ENCODE measurements at regions not wholly inside any gene's neighbourhood (a gene's known extent, or its start where the extent isn't known, plus 50 kb on each side); places are given as distances from the start of the nearest gene placed in this dataset.

GRCh38 chr16:88286301-88286923 lies 96.3 kb upstream of the ZNF469 start:
- TF ChIP-seq ZFP3 (CRISPR knock-in tag; IDR thresholded peaks at IDR 0.05) (no peak), ZFP30 (CRISPR knock-in tag; IDR thresholded peaks at IDR 0.05) (no peak), TSHZ2 (CRISPR knock-in tag; IDR thresholded peaks at IDR 0.05) (no peak), GLIS3 (CRISPR knock-in tag; IDR thresholded peaks at IDR 0.05) (no peak), PPARA (CRISPR knock-in tag; IDR thresholded peaks at IDR 0.05; ENCODE audit: borderline replicate concordance) (no peak), PATZ1 (CRISPR knock-in tag; IDR thresholded peaks at IDR 0.05; ENCODE audit: borderline replicate concordance) (no peak), ARNTL (CRISPR knock-in tag; IDR thresholded peaks at IDR 0.05; ENCODE audit: borderline replicate concordance, low read depth) (no peak), CREB5 (CRISPR knock-in tag; IDR thresholded peaks at IDR 0.05; ENCODE audit: low read depth) (no peak), RARB (CRISPR knock-in tag; IDR thresholded peaks at IDR 0.05) (no peak), SNAI2 (CRISPR knock-in tag; IDR thresholded peaks at IDR 0.05) (no peak), ZNF8 (CRISPR knock-in tag; IDR thresholded peaks at IDR 0.05) (no peak), OSR1 (CRISPR knock-in tag; IDR thresholded peaks at IDR 0.05) (no peak), CSDC2 (CRISPR knock-in tag; IDR thresholded peaks at IDR 0.05) (no peak)
